Upper lobe of left lung (tissue), 6 donors: ENCODE measurements at regions not wholly inside any gene's neighbourhood (a gene's known extent, or its start where the extent isn't known, plus 50 kb on each side); places are given as distances from the start of the nearest gene placed in this dataset.

ENCODE experiments used
- ATAC-seq, 2 donors: fragments of 200-7000 bp; cut with Tn5 transposase; one replicate each; pipeline ENCODE4 v1.9.1; 2022; ENCODE audit warnings: mild to moderate bottlenecking in 2 of 2, moderate library complexity in 2 of 2; ENCODE audit not compliant: low FRiP score in 2 of 2
- DNase-seq, 2 donors: peaks; one replicate each; pipeline ENCODE4 v3.0.0-alpha.2; 2019 to 2020
- H3K27ac ChIP-seq, 4 donors: fragments of 200-600 bp; sonication (generic); one replicate each; pipeline ENCODE4 v1.5.1; 2016 to 2019
- H3K27me3 ChIP-seq, 4 donors: fragments of 200-600 bp; sonication (generic); one replicate each; pipeline ENCODE4 v1.5.1; 2017 to 2019
- H3K36me3 ChIP-seq, 4 donors: fragments of 200-600 bp; sonication (generic); one replicate each; pipeline ENCODE4 v1.5.1; 2016 to 2019
- H3K4me1 ChIP-seq, 4 donors: fragments of 200-600 bp; sonication (generic); one replicate each; pipeline ENCODE4 v1.5.1; 2018 to 2019
- H3K4me3 ChIP-seq, 4 donors: fragments of 200-600 bp; sonication (generic); one replicate each; pipeline ENCODE4 v1.5.1; 2017 to 2019; ENCODE audit warnings: mild to moderate bottlenecking in 2 of 4, moderate library complexity in 1 of 4
- H3K9me3 ChIP-seq, 4 donors: fragments of 200-600 bp; sonication (generic); one replicate each; pipeline ENCODE4 v1.5.1; 2018 to 2019
- EP300 ChIP-seq, 4 donors: sonication (generic); formaldehyde crosslinking; IDR thresholded peaks; one replicate each; pipeline ENCODE4 v1.5.1; 2017; ENCODE audit warnings: antibody characterized with exemption in 4 of 4, control low read depth in 2 of 4
- POLR2A ChIP-seq, 4 donors: fragments of 450-650 bp; IDR thresholded peaks; one replicate each; pipeline ENCODE4 v1.5.1; 2016 to 2017; ENCODE audit warnings: antibody characterized with exemption in 4 of 4, mild to moderate bottlenecking in 2 of 4
- POLR2AphosphoS5 ChIP-seq, 2 donors: sonication (generic); formaldehyde crosslinking; IDR thresholded peaks; one replicate each; pipeline ENCODE4 v1.5.1; 2017; ENCODE audit warnings: antibody characterized with exemption in 2 of 2
- WGBS, 2 donors: methylation state at CpG; one replicate each; pipeline ENCODE4 v1.1.5; 2017 to 2018; 5-methylcytosine and 5-hydroxymethylcytosine counted together
- TF ChIP-seq, protein P1 (sequence below), 6 experiments: fragments of 450-650 bp in 4 of 6; fragments of 200-600 bp in 2 of 6; sonication (generic) in 2 of 6; IDR thresholded peaks; one replicate each; pipeline ENCODE4 v1.5.1; 2016 to 2019; ENCODE audit warnings: antibody characterized with exemption in 6 of 6
- donor health status: DM: no; HTN: no; CAD: no; lungs with moderate emphysema.
- donor health status: DM: no; HTN: yes; CAD: no; lungs with severe emphysema.

GRCh38 chr1:22261580-22261979, 118.7 kb upstream of the WNT4 start:
- peaks cover 24 to 40% (median 34%) of the 10 kb centered on the region in 4 donors for H3K4me1 ChIP-seq
- no peaks in the 10 kb centered on the region for H3K36me3 ChIP-seq
- TF ChIP-seq POLR2AphosphoS5 (IDR thresholded peaks at IDR 0.05) (no peak), POLR2A (IDR thresholded peaks at IDR 0.05) (no peak), EP300 (IDR thresholded peaks at IDR 0.05) (no peak)
- TF ChIP-seq, protein P1, sequence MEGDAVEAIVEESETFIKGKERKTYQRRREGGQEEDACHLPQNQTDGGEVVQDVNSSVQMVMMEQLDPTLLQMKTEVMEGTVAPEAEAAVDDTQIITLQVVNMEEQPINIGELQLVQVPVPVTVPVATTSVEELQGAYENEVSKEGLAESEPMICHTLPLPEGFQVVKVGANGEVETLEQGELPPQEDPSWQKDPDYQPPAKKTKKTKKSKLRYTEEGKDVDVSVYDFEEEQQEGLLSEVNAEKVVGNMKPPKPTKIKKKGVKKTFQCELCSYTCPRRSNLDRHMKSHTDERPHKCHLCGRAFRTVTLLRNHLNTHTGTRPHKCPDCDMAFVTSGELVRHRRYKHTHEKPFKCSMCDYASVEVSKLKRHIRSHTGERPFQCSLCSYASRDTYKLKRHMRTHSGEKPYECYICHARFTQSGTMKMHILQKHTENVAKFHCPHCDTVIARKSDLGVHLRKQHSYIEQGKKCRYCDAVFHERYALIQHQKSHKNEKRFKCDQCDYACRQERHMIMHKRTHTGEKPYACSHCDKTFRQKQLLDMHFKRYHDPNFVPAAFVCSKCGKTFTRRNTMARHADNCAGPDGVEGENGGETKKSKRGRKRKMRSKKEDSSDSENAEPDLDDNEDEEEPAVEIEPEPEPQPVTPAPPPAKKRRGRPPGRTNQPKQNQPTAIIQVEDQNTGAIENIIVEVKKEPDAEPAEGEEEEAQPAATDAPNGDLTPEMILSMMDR (IDR thresholded peaks at IDR 0.05) = no peak
- no peak overlapping the region for H3K27ac ChIP-seq
- WGBS, 2 donors = 76 to 91% methylated on average over 7 of the region's 7 CpGs
- no peaks in the 10 kb centered on the region for H3K9me3 ChIP-seq
- DNase-seq (no peak), ATAC-seq (no peak)
- no peak overlapping the region for H3K4me3 ChIP-seq
- no peaks in the 10 kb centered on the region for H3K27me3 ChIP-seq

GRCh38 chr1:22262583-22262982, 119.7 kb upstream of the WNT4 start:
- peaks cover 16 to 29% (median 25%) of the 10 kb centered on the region in 4 donors for H3K4me1 ChIP-seq
- DNase-seq (no peak), ATAC-seq (no peak)
- no peaks in the 10 kb centered on the region for H3K27me3 ChIP-seq
- no peak overlapping the region for H3K4me3 ChIP-seq
- TF ChIP-seq POLR2AphosphoS5 (IDR thresholded peaks at IDR 0.05) (no peak), EP300 (IDR thresholded peaks at IDR 0.05) (no peak), POLR2A (IDR thresholded peaks at IDR 0.05) (no peak)
- TF ChIP-seq, protein P1 (IDR thresholded peaks at IDR 0.05) = no peak
- H3K36me3 ChIP-seq = no peaks in the 10 kb centered on the region
- WGBS, 2 donors = 60 to 67% methylated on average over 1 to 8 of the region's 8 CpGs
- H3K9me3 ChIP-seq = no peaks in the 10 kb centered on the region
- no peak overlapping the region for H3K27ac ChIP-seq

DNA sequence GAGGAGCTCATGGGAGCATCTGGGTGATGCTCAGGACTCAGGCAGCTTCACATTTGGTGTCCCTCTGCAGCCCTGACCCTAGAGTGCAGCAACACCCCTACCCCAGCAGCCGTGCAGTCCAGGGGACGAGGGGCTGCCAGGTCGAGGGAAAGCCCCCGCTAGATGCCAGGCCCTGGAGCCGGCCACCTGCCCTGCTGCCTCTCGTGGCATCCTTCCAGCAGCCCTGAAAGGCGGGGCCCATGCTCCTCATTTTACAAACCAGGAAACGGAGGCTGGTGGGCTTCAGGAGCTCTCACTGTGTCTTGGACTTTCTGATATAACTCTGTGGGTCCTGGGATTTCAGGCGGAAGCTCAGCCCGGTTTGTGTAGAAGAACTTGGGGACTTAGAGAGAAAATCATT, 120.5 kb upstream of the WNT4 start:
- ATAC-seq (no peak), DNase-seq (no peak)
- H3K27me3 ChIP-seq = no peaks in the 10 kb centered on the region
- H3K9me3 ChIP-seq = no peaks in the 10 kb centered on the region
- peaks cover 12 to 22% (median 17%) of the 10 kb centered on the region in 4 donors for H3K4me1 ChIP-seq
- TF ChIP-seq EP300 (IDR thresholded peaks at IDR 0.05) (no peak), POLR2AphosphoS5 (IDR thresholded peaks at IDR 0.05) (no peak), POLR2A (IDR thresholded peaks at IDR 0.05) (no peak)
- TF ChIP-seq, protein P1 (IDR thresholded peaks at IDR 0.05) = no peak
- H3K36me3 ChIP-seq = no peaks in the 10 kb centered on the region
- H3K27ac ChIP-seq = no peak overlapping the region
- H3K4me3 ChIP-seq = no peak overlapping the region
- WGBS, 2 donors = 74 to 82% methylated on average over 3 to 10 of the region's 10 CpGs

DNA sequence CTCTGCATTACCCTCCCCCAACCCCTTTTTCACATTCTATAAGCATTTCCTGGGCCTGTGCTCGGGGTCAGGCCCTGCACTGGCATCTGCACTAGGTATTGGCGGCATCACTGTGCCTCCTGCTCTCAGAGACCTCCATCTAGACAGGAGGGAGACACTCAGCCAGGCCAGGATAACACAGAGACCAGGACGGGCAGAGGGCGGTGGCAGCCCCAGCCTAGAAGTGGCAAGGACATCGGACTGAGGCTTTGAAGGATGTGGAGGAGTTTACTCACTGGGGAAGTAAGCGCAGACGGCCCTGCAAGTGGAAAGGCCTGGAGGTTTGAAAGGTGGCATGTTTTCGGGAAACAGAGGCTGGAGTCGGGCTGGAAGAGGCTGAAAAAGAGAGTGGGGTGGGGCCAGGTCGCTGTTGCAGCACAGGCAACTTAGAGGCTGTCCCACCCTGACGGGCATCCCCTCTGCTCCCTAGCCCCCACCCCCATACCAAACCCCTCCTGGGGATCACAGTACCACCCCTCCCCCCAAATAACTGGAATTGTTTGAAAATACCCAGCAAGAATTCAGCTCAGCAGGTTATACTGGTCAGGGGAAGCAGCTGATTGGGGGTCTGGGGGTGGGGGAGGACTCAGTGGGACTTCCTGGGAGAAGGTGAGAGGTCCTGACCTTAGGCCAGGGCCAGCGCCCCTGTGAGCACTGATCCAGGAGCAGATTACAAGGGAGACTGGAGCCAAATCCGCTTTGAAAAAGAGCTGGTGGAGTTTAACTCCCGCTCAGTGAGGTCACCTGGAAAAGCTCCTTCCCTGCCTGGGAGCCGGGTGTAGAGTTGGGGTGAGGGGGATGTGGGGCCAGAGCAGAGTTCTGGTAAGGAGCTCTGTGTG, 121.8 kb upstream of the WNT4 start:
- TF ChIP-seq EP300 (IDR thresholded peaks at IDR 0.05) (no peak), POLR2A (IDR thresholded peaks at IDR 0.05) (no peak), POLR2AphosphoS5 (IDR thresholded peaks at IDR 0.05) (no peak)
- no peaks in the 10 kb centered on the region for H3K36me3 ChIP-seq
- no peaks in the 10 kb centered on the region for H3K27me3 ChIP-seq
- no peak overlapping the region for H3K4me3 ChIP-seq
- ATAC-seq (no peak), DNase-seq (no peak)
- 82 to 89% methylated on average over 15 of the region's 15 CpGs for WGBS, 2 donors
- peaks cover under 1 to 9% (median 6%) of the 10 kb centered on the region in 4 donors for H3K4me1 ChIP-seq
- H3K27ac ChIP-seq = no peak overlapping the region
- no peaks in the 10 kb centered on the region for H3K9me3 ChIP-seq

GRCh38 chr1:22266141-22266540, 123.2 kb upstream of the WNT4 start:
- TF ChIP-seq EP300 (IDR thresholded peaks at IDR 0.05) (no peak), POLR2A (IDR thresholded peaks at IDR 0.05) (no peak), POLR2AphosphoS5 (IDR thresholded peaks at IDR 0.05) (no peak)
- TF ChIP-seq, protein P1 (IDR thresholded peaks at IDR 0.05) = no peak
- Histone ChIP-seq H3K36me3 (no peaks in the 10 kb centered on the region), H3K9me3 (no peaks in the 10 kb centered on the region), H3K27me3 (no peaks in the 10 kb centered on the region), H3K4me1 (no peaks in the 10 kb centered on the region), H3K4me3 (no peak overlapping the region), H3K27ac (no peak overlapping the region)
- DNase-seq (no peak), ATAC-seq (no peak)
- 71 to 81% methylated on average over 6 of the region's 6 CpGs for WGBS, 2 donors
